Adipocyte (in vitro differentiated cells): ENCODE measurements at regions not wholly inside any gene's neighbourhood (a gene's known extent, or its start where the extent isn't known, plus 50 kb on each side); places are given as distances from the start of the nearest gene placed in this dataset.
"Not testable (repeated sequence)": the region's sequence is repeated elsewhere in the genome, so short reads cannot be mapped to it uniquely, and the experiment has no call there.

Source experiments
- DNase-seq: peaks from one replicate; pipeline ENCODE4 v3.0.0-alpha.2; 2015; ENCODE audit warnings: low read depth
- H3K27me3 ChIP-seq: replicated peaks from 2 replicates; pipeline ENCODE4 v1.7.0; 2013; ENCODE audit warnings: mild to moderate bottlenecking, low read length, moderate library complexity; ENCODE audit not compliant: control insufficient read depth, insufficient read depth
- H3K36me3 ChIP-seq: 2 replicates; pipeline ENCODE4 v1.7.0; 2013; ENCODE audit warnings: low read length, mild to moderate bottlenecking, moderate library complexity; ENCODE audit not compliant: control insufficient read depth, insufficient read depth, severe bottlenecking
- H3K4me1 ChIP-seq: 2 replicates; pipeline ENCODE4 v1.7.0; 2013; ENCODE audit warnings: mild to moderate bottlenecking, low read length, moderate library complexity; ENCODE audit not compliant: control insufficient read depth, insufficient read depth
- H3K4me3 ChIP-seq: 2 replicates; pipeline ENCODE4 v1.7.0; 2013; ENCODE audit warnings: mild to moderate bottlenecking, low read length, moderate library complexity
- H3K9ac ChIP-seq: 2 replicates; pipeline ENCODE4 v1.7.0; 2013; ENCODE audit warnings: mild to moderate bottlenecking, low read length, moderate library complexity
- H3K9me3 ChIP-seq: 2 replicates; pipeline ENCODE4 v1.7.0; 2013; ENCODE audit warnings: mild to moderate bottlenecking, low read length, moderate library complexity; ENCODE audit not compliant: control insufficient read depth

DNA sequence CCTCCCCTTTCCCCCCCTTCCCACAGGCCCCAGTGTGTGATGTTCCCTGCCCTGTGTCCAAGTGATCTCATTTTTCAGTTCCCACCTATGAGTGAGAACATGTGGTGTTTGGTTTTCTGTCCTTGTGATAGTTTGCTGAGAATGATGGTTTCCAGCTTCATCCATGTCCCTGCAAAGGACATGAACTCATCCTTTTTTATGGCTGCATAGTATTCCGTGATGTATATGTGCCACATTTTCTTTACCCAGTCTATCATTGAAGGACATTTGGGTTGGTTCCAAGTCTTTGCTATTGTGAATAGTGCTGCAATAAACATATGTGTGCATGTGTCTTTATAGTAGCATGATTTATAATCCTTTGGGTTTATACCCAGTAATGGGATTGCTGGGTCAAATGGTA lies 106.0 kb upstream of the CADM1 start:
- H3K4me3 ChIP-seq, H3K9me3 ChIP-seq, H3K9ac ChIP-seq, DNase-seq, H3K36me3 ChIP-seq, H3K4me1 ChIP-seq: not testable (repeated sequence)
- peaks cover 44% of the 10 kb centered on the region for H3K27me3 ChIP-seq

DNA sequence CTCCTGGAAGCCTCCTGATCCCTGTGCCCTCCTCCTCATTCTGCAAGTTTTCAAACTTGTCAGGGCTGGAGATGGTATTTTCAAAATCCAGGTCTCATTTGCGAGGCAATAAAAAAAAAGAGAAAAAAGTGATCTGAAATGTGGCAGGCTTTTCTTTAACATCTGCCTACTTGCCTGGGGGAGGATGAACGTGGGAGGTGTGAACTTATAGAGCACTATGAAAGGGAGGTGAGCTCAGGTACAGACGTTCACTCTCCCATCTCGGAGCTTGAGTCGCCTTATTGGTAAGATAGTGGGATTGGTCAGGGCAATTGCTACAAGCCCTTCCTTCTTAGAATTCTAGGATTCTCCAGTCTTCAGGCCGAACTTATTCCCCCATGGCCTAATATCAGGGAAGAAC lies 104.8 kb upstream of the CADM1 start:
- Histone ChIP-seq H3K4me1 (peaks cover 7% of the 10 kb centered on the region), H3K27me3 (peaks cover 50% of the 10 kb centered on the region), H3K4me3 (no peak overlapping the region), H3K36me3 (no peaks in the 10 kb centered on the region), H3K9ac (no peak overlapping the region), H3K9me3 (no peaks in the 10 kb centered on the region)
- DNase-seq = no peak

DNA sequence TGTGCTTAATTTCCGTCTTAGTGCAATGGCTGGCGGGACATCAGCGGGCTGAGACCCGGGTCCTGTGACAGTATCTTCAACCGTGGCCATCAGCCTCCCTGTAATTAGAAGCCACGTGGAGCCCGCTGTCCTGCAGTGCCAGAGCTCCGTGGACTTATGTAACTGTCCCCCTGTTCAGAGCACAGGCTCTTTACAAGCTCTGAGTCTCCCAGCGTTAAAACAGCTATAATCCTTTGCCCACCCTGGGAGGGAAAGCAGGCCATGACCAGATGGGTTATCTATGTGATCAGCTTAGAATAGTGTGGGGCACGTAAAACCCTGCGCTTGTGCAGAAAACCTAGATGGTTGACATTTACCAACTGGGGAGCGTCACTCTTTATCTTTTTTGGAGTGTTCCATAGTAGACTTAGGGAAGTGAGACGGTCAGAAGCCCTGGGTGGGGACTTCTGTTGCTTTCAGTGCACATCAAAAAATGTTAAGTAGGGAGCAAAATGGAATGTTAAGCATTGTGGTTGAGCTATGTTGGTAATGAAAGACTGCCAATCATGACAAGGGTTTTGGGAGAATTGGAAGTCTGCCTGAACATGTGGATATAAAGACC lies 103.5 kb upstream of the CADM1 start:
- no peak overlapping the region for H3K4me3 ChIP-seq
- H3K36me3 ChIP-seq = no peaks in the 10 kb centered on the region
- peak; percentile 44 for DNase-seq
- H3K27me3 ChIP-seq = peaks cover 51% of the 10 kb centered on the region
- no peaks in the 10 kb centered on the region for H3K9me3 ChIP-seq
- peaks cover 7% of the 10 kb centered on the region for H3K4me1 ChIP-seq
- no peak overlapping the region for H3K9ac ChIP-seq

DNA sequence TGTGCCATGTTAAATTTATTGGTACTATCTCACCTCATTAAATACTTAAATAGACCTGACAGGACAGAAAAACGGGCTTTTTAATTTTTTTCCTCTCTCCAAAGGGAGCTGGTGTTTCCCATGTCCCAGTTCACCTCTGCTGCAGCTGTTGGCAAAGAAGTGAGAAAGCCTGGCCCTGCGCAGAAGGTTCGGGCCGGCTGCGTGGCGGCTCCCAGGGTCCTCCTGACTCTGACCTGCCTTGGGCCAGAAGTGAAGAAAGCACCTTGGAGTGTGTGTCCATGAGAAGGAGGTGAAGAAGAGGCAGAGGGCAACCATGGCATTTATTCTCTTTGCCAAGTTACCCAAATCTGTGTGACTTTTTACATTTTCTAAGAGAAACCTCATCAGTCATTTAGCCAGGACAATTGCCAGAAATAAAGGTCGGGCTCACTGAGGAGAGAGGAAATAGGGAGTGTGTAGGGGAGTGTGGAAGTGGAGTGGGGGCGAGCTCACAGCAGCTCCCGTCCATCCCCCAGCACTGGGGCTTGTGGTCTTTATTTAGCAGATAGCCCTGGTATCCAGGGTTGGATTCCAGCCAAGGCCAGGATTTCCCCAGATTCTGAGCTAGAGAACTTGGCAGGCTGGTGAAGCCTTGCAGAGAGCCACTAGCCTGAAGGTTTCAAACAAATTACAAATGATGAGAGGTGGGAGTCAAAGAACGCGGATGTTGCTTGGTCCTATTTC lies 102.4 kb upstream of the CADM1 start:
- no peaks in the 10 kb centered on the region for H3K9me3 ChIP-seq
- DNase-seq = peak; percentile 75
- no peak overlapping the region for H3K9ac ChIP-seq
- peaks cover 46% of the 10 kb centered on the region for H3K27me3 ChIP-seq
- peaks cover 4% of the 10 kb centered on the region for H3K4me1 ChIP-seq
- no peak overlapping the region for H3K4me3 ChIP-seq
- no peaks in the 10 kb centered on the region for H3K36me3 ChIP-seq

DNA sequence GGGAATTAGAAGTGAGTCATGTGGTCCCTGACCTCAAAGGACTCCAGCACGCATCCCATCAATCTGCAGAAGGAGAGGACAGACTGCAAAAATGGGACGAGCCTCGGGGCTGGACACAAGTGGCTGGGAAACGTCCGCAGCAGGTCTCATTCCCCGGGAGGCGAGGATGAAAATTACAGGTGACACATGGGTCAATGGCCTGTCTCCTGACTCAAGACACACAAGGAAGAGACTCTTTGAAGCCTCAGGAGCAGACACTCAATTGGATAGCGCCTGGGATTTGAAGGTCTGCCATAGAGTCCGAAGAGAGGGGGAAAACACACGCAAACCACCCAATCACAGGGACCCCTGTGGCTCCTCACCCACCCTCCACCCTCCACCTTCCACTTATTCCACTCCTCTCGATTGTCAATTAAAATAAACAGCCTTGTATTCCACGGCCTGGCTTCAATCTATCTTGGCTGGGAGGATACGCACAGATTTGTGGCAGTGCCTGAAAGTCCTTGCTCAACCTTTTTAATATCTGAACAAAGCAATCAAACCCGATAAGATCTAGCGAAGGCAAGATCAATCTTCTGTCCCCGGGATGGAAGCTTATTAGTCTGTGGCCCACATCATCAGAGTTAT lies 101.8 kb upstream of the CADM1 start:
- H3K9ac ChIP-seq = no peak overlapping the region
- H3K4me3 ChIP-seq = no peak overlapping the region
- H3K36me3 ChIP-seq = no peaks in the 10 kb centered on the region
- H3K4me1 ChIP-seq = peaks cover 4% of the 10 kb centered on the region
- DNase-seq = no peak
- H3K27me3 ChIP-seq = peaks cover 41% of the 10 kb centered on the region
- no peaks in the 10 kb centered on the region for H3K9me3 ChIP-seq

DNA sequence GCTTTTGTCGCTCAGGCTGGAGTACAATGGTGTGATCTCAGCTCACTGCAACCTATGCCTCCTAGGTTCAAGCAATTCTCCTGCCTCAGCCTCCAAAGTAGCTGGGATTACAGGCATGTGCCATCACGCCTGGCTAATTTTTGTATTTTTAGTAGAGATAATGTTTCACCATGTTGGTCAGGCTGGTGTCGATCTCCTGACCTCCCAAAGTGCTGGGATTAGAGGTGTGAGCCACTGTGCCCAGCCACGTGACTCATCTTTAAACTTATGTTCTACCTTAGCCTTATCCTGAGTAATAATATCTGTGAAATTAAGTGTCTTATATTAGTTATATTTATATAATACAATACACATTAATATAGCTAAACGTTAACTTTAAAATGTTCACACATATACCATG lies 101.2 kb upstream of the CADM1 start:
- not testable (repeated sequence) for H3K9me3 ChIP-seq, H3K36me3 ChIP-seq, H3K4me3 ChIP-seq, DNase-seq, H3K4me1 ChIP-seq, H3K9ac ChIP-seq
- peaks cover 41% of the 10 kb centered on the region for H3K27me3 ChIP-seq

DNA sequence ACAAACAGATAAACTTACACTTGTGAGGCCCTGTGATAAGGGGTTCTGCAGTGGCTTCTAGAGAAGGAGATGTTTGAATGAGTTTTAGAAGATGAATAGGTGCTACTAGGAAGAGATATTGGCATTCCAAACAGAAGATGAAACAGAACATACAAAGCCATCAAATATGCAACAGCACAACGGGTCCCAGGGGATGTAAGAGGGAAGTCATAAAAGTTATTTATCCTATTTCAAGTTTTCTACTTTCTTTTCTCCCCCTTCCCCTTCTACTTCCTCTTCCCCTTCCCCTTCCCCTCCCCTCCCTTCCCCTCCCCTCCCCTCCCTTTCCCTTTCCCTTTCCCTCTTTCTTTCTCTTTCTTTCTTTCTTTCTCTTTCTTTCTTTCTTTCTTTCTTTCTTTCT lies 94.9 kb upstream of the CADM1 start:
- Histone ChIP-seq H3K27me3 (peaks cover 11% of the 10 kb centered on the region), H3K36me3 (no peaks in the 10 kb centered on the region), H3K9ac (no peak overlapping the region), H3K9me3 (peaks cover 5% of the 10 kb centered on the region), H3K4me1 (no peaks in the 10 kb centered on the region), H3K4me3 (no peak overlapping the region)
- no peak for DNase-seq

DNA sequence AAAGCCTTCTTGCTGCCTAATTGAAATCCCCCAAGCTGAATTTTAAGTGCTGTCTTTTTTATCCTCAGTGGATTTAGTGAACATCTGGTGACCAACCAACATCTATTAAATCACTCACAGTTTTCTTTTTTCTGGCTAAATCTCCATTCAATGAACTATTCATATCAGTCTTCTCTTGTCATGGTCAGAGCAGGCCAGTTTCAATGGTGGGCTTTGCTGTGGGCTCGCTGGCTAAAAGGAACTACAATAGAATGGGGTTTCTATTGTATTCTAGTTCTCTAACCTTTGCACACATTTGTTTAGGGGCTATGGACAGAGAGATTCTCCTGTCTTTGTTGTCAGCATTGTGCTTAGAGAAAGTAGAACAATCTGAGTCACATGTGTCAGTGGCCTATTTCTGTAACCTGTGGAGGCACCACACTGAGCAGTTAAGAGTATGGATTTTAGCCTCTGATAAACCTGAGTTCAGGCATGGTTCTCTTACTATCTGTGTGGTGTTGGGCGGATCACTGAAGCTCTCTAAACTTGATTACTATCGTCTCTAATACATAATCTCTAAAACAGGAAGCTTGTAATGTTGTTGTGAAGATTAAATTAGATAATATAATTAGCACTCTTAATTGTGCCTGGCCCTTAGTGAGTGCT lies 94.2 kb upstream of the CADM1 start:
- no peak for DNase-seq
- Histone ChIP-seq H3K27me3 (peaks cover 10% of the 10 kb centered on the region), H3K9ac (no peak overlapping the region), H3K4me3 (no peak overlapping the region), H3K4me1 (no peaks in the 10 kb centered on the region), H3K36me3 (no peaks in the 10 kb centered on the region), H3K9me3 (peaks cover 5% of the 10 kb centered on the region)

DNA sequence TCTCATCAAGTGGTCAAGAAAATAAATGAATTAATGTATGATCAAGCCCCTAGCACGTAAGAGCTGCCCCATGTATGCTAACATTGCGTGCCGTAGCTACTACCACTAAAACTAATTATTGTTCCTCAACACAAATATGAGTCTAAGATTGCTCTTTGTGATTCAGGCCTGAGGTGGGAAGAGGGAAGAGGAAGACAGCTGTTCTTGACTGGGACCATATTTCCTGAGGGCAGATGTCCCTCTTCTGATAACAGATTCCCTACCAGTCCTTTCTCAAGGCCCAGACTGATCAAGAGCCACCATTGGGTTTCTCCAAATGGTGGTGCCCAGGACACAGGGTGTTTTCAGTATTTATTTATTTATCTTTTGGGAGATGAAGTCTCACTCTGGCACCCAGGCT lies 87.2 kb upstream of the CADM1 start:
- Histone ChIP-seq H3K4me3 (no peak overlapping the region), H3K4me1 (no peaks in the 10 kb centered on the region), H3K27me3 (peaks cover 6% of the 10 kb centered on the region), H3K9me3 (peaks cover 19% of the 10 kb centered on the region), H3K9ac (no peak overlapping the region), H3K36me3 (no peaks in the 10 kb centered on the region)
- DNase-seq = no peak

DNA sequence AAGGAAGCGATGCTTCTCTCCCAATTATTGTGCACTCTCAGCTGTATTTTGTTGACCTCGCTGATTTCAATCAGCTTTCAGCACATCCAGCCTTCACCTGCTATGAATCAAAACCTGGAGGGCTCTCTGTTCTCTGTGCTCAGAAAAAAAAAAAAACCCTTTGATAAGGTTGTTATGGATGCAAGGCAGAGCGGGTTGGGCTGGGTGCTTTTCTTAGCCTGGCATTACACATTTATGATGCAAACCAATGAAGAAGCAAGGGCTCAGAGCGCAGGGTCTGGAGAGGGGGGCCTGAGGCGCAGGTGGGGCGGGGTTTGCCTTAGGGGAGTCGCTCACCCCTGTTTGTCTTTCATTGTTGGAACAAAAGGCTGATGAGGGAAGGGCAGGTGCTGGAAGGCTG lies 86.0 kb upstream of the CADM1 start:
- Histone ChIP-seq H3K4me1 (no peaks in the 10 kb centered on the region), H3K36me3 (no peaks in the 10 kb centered on the region), H3K9ac (no peak overlapping the region), H3K27me3 (peaks cover 6% of the 10 kb centered on the region), H3K9me3 (peaks cover 22% of the 10 kb centered on the region), H3K4me3 (no peak overlapping the region)
- no peak for DNase-seq

DNA sequence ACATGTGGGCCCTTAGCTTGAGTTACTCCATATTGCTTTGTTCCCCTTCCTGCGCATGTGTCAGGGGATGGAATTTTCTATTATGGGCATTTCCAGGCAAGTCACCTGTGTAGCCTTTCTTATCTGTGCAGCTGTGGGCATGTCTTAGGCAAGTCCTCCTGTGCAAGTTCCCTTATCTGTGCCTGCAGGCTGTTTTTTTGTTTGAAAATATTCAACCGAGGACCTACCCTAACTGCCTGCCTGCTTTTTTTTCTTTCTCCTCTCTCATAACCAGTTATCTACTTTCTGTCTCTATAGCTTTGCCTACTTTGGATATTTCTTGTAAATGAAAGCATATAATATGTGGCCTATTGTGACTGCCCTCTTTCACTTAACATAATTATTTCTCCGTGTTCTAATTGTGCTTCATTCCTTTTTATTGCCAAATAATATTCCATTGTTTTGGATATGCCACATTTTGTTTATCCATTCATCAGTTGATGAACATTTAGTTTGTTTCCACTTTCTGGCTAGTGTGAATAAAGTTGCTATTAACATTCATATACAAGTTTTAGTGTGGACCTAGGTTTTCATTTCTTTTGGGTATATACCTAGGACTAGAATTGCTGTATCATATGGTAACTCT lies 83.6 kb upstream of the CADM1 start:
- Histone ChIP-seq H3K9me3 (peaks cover 22% of the 10 kb centered on the region), H3K4me1 (no peaks in the 10 kb centered on the region), H3K36me3 (no peaks in the 10 kb centered on the region), H3K4me3 (no peak overlapping the region), H3K27me3 (peaks cover 7% of the 10 kb centered on the region), H3K9ac (no peak overlapping the region)
- DNase-seq = no peak
